PC-9 (cell line): ENCODE measurements at regions not wholly inside any gene's neighbourhood (a gene's known extent, or its start where the extent isn't known, plus 50 kb on each side); places are given as distances from the start of the nearest gene placed in this dataset.
"Not testable (repeated sequence)": the region's sequence is repeated elsewhere in the genome, so short reads cannot be mapped to it uniquely, and the experiment has no call there.

Experiments used
- BruUV-seq: library from RNA; stranded (reverse); fragments of 400-500 nt; replicated peaks from 2 replicates; lab custom pipeline; 2021; lab: Mats Ljungman, UMichigan
- CTCF ChIA-PET: fragments of 300-600 bp; sonication (Branson Sonifier 250); formaldehyde crosslinking; loops from one replicate; lab custom pipeline; 2022; ENCODE audit warnings: antibody characterized with exemption; lab: Charles Lee
- POLR2A ChIA-PET: fragments of 300-600 bp; sonication (Branson Sonifier 250); formaldehyde crosslinking; loops from one replicate; lab custom pipeline; 2022; ENCODE audit warnings: antibody characterized with exemption; ENCODE audit not compliant: unreplicated experiment; lab: Charles Lee
- DNase-seq, 2 experiments: peaks; one replicate each; pipeline versions ENCODE4 v3.0.0 to v3.0.0-alpha.2; 2015 to 2022; ENCODE audit warnings: mixed read lengths in 1 of 2
- H2AFZ ChIP-seq: fragments of 200-600 bp; sonication (generic); 2 replicates; pipeline ENCODE4 v1.8.1; 2017; ENCODE audit warnings: antibody characterized with exemption
- H3F3A ChIP-seq: fragments of 200-600 bp; sonication (generic); 2 replicates; pipeline ENCODE4 v1.8.1; 2017; ENCODE audit warnings: antibody characterized with exemption, mild to moderate bottlenecking, low read depth; ENCODE audit not compliant: insufficient read depth
- H3K27ac ChIP-seq: fragments of 200-600 bp; sonication (generic); 2 replicates; pipeline ENCODE4 v1.6.1; 2016; ENCODE audit warnings: mixed run types
- H3K27me3 ChIP-seq: fragments of 200-600 bp; sonication (generic); 2 replicates; pipeline ENCODE4 v1.6.1; 2016; ENCODE audit warnings: low read depth, mixed run types; ENCODE audit not compliant: insufficient read depth
- H3K36me3 ChIP-seq: fragments of 200-600 bp; sonication (generic); 2 replicates; pipeline ENCODE4 v1.6.1; 2016; ENCODE audit warnings: low read depth, mixed run types
- H3K4me1 ChIP-seq: fragments of 200-600 bp; sonication (generic); replicated peaks from 2 replicates; pipeline ENCODE4 v1.6.1; 2016; ENCODE audit warnings: mixed run types; ENCODE audit not compliant: insufficient read depth
- H3K4me2 ChIP-seq: fragments of 200-600 bp; sonication (generic); 2 replicates; pipeline ENCODE4 v1.6.1; 2017; ENCODE audit warnings: mixed run types
- H3K4me3 ChIP-seq: fragments of 200-600 bp; sonication (generic); 2 replicates; pipeline ENCODE4 v1.6.1; 2016; ENCODE audit warnings: mixed run types
- H3K79me2 ChIP-seq: fragments of 200-600 bp; sonication (generic); 2 replicates; pipeline ENCODE4 v1.6.1; 2017; ENCODE audit warnings: low read depth, mixed run types
- H3K9me2 ChIP-seq: fragments of 200-600 bp; sonication (generic); 2 replicates; pipeline ENCODE4 v1.8.1; 2017; ENCODE audit warnings: mild to moderate bottlenecking; ENCODE audit not compliant: insufficient read depth
- H3K9me3 ChIP-seq: fragments of 200-600 bp; sonication (generic); 2 replicates; pipeline ENCODE4 v1.8.1; 2016; ENCODE audit warnings: low read depth; ENCODE audit not compliant: insufficient read depth
- H4K20me1 ChIP-seq: fragments of 200-600 bp; sonication (generic); 2 replicates; pipeline ENCODE4 v1.8.1; 2017; ENCODE audit not compliant: insufficient read depth
- CTCF ChIP-seq: fragments of 200-600 bp; sonication (generic); conservative IDR thresholded peaks from 2 replicates; pipeline ENCODE4 v1.6.1; 2017; ENCODE audit warnings: mixed run types, antibody characterized with exemption, mild to moderate bottlenecking, moderate library complexity
- EZH2 ChIP-seq: fragments of 200-600 bp; sonication (generic); IDR thresholded peaks from 2 replicates; pipeline ENCODE4 v1.8.0; 2017; ENCODE audit warnings: antibody characterized with exemption, low read depth
- intact Hi-C: fragments of 100-400 bp; cut with micrococcal nuclease; formaldehyde crosslinking; loops from one replicate; pipeline ENCODE4 v1.10.0; 2022; ENCODE audit not compliant: unreplicated experiment

DNA sequence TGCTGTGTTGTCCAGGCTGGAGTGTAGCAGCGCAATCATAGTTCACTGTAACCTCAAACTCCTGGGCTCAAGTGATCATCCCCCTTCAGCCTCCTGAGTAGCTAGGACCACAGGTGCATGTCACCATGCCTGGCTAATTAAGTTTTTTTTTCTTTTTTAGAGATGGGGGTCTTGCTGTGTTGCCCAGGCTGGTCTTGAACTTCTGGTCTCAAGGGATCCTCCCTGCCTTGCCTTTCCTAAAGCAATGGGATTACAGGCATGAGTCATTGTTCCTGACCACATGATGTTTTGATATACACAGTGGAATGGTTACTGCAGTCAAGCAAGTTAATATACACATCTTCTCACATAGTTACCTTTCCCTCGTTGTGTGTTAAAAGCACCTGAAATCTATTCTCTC is 140.3 kb downstream of the GPR85 start:
- no TSS peak for BruUV-seq
- no peak for TF ChIP-seq EZH2
- no peak for TF ChIP-seq CTCF
- no peak overlapping the region for H3K4me3 ChIP-seq
- ChIA-PET POLR2A (no interaction called here), CTCF (no interaction called here)
- H3K9me3 ChIP-seq, result no peaks in the 10 kb centered on the region
- H4K20me1 ChIP-seq, result no peaks in the 10 kb centered on the region
- H3K36me3 ChIP-seq, result no peaks in the 10 kb centered on the region
- no peak for DNase-seq
- H3K79me2 ChIP-seq, result no peaks in the 10 kb centered on the region
- no peak overlapping the region for H2AFZ ChIP-seq
- H3K27me3 ChIP-seq, result no peaks in the 10 kb centered on the region
- H3F3A ChIP-seq, result no peaks in the 10 kb centered on the region
- intact Hi-C loops, result no loop called here
- no peak overlapping the region for H3K27ac ChIP-seq
- H3K9me2 ChIP-seq, result peaks cover 5% of the 10 kb centered on the region; the same call in 1 of the 2 replicates
- H3K4me2 ChIP-seq, result no peak overlapping the region
- H3K4me1 ChIP-seq, result 0 out of 2 replicates have a peak, but pooled peaks cover 8% of the 10 kb centered on the region

DNA sequence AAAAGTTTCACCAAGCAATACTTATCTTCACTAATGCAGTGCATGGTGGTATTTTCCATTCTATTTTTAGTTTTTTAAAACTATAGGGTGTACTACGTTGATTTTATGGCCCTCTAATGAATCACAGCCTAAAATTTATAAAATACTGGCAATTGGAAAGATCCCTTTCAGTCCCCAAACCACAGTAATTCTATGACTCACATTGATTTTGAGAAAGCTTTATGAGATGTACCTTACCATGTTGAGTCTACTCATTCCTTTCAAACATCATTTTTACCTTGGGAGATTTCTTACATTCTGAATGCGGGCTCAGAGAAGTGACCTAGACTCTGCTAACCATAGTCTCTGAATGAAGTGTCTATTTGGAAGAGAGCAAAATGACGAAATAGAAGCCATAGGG is 141.6 kb downstream of the GPR85 start:
- no peaks in the 10 kb centered on the region for H3K79me2 ChIP-seq
- CTCF ChIA-PET, result no interaction called here
- POLR2A ChIA-PET, result no interaction called here

DNA sequence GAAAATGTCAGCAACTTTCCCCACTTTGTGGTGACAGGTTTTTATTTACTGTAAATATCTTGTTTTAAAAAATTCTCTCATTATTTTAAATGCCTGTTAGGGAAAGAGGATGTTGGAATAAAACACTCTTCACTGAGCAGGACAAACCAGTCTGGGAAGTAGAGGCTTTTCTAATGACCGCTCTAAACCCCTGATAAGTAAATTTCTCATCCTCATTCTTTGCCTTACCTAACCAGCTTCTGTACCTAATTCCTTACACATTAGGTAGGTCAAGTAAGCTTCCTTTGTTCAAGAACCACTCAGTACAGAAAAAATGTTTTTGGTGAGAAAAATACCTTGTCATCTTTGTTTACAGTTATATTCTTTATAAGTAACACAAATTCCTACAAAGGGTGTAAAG is 143.6 kb downstream of the GPR85 start:
- TF ChIP-seq EZH2, result no peak
- no peak for TF ChIP-seq CTCF
- Histone ChIP-seq H3K27ac (peak overlapping the region; percentile 24; the same call in 1 of the 2 replicates), H3K4me1 (peaks cover 23% of the 10 kb centered on the region; the same call in 1 of the 2 replicates), H3F3A (no peaks in the 10 kb centered on the region), H2AFZ (no peak overlapping the region), H4K20me1 (no peaks in the 10 kb centered on the region), H3K9me3 (no peaks in the 10 kb centered on the region), H3K9me2 (peaks cover 5% of the 10 kb centered on the region; the same call in 1 of the 2 replicates), H3K79me2 (peaks cover 13% of the 10 kb centered on the region), H3K27me3 (no peaks in the 10 kb centered on the region), H3K4me2 (no peak overlapping the region; the same call in 1 of the 2 replicates), H3K36me3 (no peaks in the 10 kb centered on the region), H3K4me3 (no peak overlapping the region)
- CTCF ChIA-PET, result no interaction called here
- intact Hi-C loops, result no loop called here
- peak in 1 of 2 experiments; percentile 83 for DNase-seq
- POLR2A ChIA-PET, result no interaction called here
- BruUV-seq, result no TSS peak

More for the DNA sequence above, 141.6 kb downstream of the GPR85 start:
- Histone ChIP-seq H3K9me3 (no peaks in the 10 kb centered on the region), H3F3A (no peaks in the 10 kb centered on the region), H3K4me1 (peaks cover 17% of the 10 kb centered on the region; the same call in 1 of the 2 replicates), H4K20me1 (no peaks in the 10 kb centered on the region), H3K27ac (no peak overlapping the region), H2AFZ (no peak overlapping the region), H3K9me2 (peaks cover 5% of the 10 kb centered on the region; the same call in 1 of the 2 replicates), H3K27me3 (no peaks in the 10 kb centered on the region), H3K4me3 (no peak overlapping the region), H3K36me3 (no peaks in the 10 kb centered on the region), H3K4me2 (no peak overlapping the region)
- no peak for TF ChIP-seq CTCF
- TF ChIP-seq EZH2, result no peak
- DNase-seq, result no peak
- intact Hi-C loops, result no loop called here
- no TSS peak for BruUV-seq

DNA sequence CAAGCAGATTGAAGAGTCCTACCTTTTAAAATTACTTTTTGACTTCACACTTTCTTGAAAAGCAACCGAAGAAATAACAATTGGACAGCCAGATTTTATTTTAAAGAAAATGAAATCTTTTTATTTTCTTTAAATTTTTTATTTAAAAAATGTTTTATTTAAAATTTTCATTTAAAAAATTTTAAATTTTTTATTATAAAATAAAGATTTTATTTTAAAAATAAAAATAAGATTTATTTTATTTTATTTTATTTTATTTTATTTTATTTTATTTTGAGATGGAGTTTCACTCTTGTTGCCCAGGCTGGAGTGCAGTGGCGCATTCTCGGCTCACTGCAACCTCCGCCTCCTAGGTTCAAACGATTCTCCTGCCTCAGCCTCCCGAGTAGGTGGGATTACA is 144.5 kb downstream of the GPR85 start:
- intact Hi-C loops, H3K4me3 ChIP-seq, POLR2A ChIA-PET, BruUV-seq, H4K20me1 ChIP-seq, DNase-seq, H3K4me2 ChIP-seq, H3F3A ChIP-seq, H2AFZ ChIP-seq, H3K9me3 ChIP-seq, H3K27me3 ChIP-seq, H3K9me2 ChIP-seq, H3K36me3 ChIP-seq, CTCF ChIA-PET, H3K27ac ChIP-seq: not testable (repeated sequence)
- peaks cover 25% of the 10 kb centered on the region; the same call in 1 of the 2 replicates for H3K4me1 ChIP-seq
- H3K79me2 ChIP-seq, result peaks cover 22% of the 10 kb centered on the region
